Bronchial epithelial cell (primary cell): ENCODE measurements at regions not wholly inside any gene's neighbourhood (a gene's known extent, or its start where the extent isn't known, plus 50 kb on each side); places are given as distances from the start of the nearest gene placed in this dataset.
"Not testable (repeated sequence)": the region's sequence is repeated elsewhere in the genome, so short reads cannot be mapped to it uniquely, and the experiment has no call there.

Experiments used
- DNase-seq: peaks from one replicate; pipeline ENCODE4 v3.0.0-alpha.2; 2010; ENCODE audit warnings: low read depth
- FAIRE-seq: peaks from 2 replicates; lab custom pipeline; 2011; peaks lifted over from hg19 to GRCh38; lab: Jason Lieb, UNC
- H3K27me3 ChIP-seq: 2 replicates; pipeline ENCODE4 v1.5.1; 2011; ENCODE audit warnings: low read length; ENCODE audit not compliant: control insufficient read depth, insufficient read depth
- H3K36me3 ChIP-seq: 2 replicates; pipeline ENCODE4 v1.5.1; 2011; ENCODE audit warnings: low read length; ENCODE audit not compliant: control insufficient read depth, insufficient read depth
- H3K4me3 ChIP-seq: 2 replicates; pipeline ENCODE4 v1.5.1; 2011; ENCODE audit warnings: mild to moderate bottlenecking, low read depth, low read length, control low read depth
- CTCF ChIP-seq: IDR thresholded peaks from 2 replicates; pipeline ENCODE4 v1.5.1; 2011; ENCODE audit warnings: mild to moderate bottlenecking, moderate library complexity, low read length, control low read depth, inconsistent platforms; ENCODE audit not compliant: insufficient read depth, severe bottlenecking

DNA sequence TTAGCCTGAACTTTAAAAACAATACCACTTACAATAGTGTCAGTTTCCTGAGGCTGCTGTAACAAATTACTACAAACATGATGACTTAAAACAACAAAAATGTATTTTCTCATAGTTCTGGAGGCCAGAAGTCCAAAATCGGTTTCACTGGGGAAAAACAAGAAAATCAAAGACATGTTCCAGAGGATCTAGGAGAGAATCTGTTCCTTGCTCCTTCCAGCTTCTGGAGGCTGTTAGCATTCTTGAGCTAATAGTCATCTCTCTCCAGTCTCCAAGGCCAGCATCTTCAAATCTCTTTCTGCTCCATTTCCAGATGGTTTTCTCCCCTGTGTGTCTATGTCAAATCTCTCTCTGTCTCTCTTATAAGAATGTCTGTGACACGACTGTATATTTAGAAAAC lies 67.6 kb upstream of the TEAD1 start:
- FAIRE-seq: no peak
- DNase-seq: peak; percentile 11
- no peak for TF ChIP-seq CTCF
- Histone ChIP-seq H3K36me3 (no peaks in the 10 kb centered on the region), H3K4me3 (no peak overlapping the region), H3K27me3 (peaks cover 2% of the 10 kb centered on the region)

DNA sequence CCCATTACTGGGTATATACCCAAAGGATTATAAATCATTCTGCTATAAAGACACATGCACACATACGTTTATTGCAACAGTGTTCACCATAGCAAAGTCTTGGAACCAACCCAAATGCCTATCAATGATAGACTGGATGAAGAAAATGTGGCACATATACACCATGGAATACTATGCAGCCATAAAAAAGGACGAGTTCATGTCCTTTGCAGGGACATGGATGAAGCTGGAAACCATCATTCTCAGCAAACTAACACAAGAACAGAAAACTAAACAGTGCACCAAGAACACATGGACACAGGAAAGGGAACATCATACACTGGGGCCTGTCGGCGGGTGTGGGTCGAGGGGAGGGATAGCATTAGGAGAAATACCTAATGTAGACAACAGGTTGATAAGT lies 65.5 kb upstream of the TEAD1 start:
- not testable (repeated sequence) for FAIRE-seq, H3K4me3 ChIP-seq, DNase-seq

DNA sequence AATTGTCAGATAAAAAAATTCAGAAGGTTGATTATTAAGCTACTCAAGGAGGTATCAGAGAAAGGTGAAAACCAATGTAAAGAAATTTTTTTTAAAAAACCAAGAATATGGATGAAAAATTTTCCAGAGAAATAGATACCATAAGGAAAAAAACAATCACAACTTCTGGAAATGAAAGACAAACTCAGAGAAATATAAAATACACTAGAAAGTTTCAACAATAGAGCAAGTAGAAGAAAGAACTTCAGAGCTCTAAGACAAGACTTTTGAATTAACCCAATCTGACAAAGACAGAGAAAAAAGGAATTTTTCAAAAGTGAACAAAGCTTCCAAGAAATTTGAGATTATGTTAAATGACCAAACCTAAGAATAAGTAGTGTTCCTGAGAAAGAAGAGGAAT lies 62.9 kb upstream of the TEAD1 start:
- TF ChIP-seq CTCF: no peak
- no peaks in the 10 kb centered on the region for H3K36me3 ChIP-seq
- DNase-seq (no peak), FAIRE-seq (no peak)
- H3K27me3 ChIP-seq: peaks cover 2% of the 10 kb centered on the region
- H3K4me3 ChIP-seq: no peak overlapping the region

More for the DNA sequence above, 65.5 kb upstream of the TEAD1 start:
- H3K27me3 ChIP-seq, H3K36me3 ChIP-seq: not testable (repeated sequence)

- no peak for FAIRE-seq
Observed at GRCh38 chr11:12617632-12618031, 56.6 kb upstream of the TEAD1 start.

GRCh38 chr11:12618743-12619540 lies 55.3 kb upstream of the TEAD1 start:
- no peaks in the 10 kb centered on the region for H3K27me3 ChIP-seq
- no peak overlapping the region for H3K4me3 ChIP-seq
- no peak for DNase-seq
- TF ChIP-seq CTCF: no peak
- H3K36me3 ChIP-seq: no peaks in the 10 kb centered on the region
- FAIRE-seq: no peak

More at GRCh38 chr11:12617632-12618031, 56.6 kb upstream of the TEAD1 start:
- no peak for TF ChIP-seq CTCF
- no peaks in the 10 kb centered on the region for H3K36me3 ChIP-seq
- no peak overlapping the region for H3K4me3 ChIP-seq
- no peak for DNase-seq
- no peaks in the 10 kb centered on the region for H3K27me3 ChIP-seq

- H3K4me3 ChIP-seq: no peak overlapping the region
- no peak for TF ChIP-seq CTCF
- FAIRE-seq: no peak
- H3K36me3 ChIP-seq: no peaks in the 10 kb centered on the region
- no peak for DNase-seq
- H3K27me3 ChIP-seq: no peaks in the 10 kb centered on the region
Observed at GRCh38 chr11:12623869-12624268, 50.4 kb upstream of the TEAD1 start.
